Activated CD8-positive, alpha-beta T cell treated with anti-CD3 and anti-CD28 coated beads for 36 hours (primary cell): ENCODE measurements at regions not wholly inside any gene's neighbourhood (a gene's known extent, or its start where the extent isn't known, plus 50 kb on each side); places are given as distances from the start of the nearest gene placed in this dataset.
A peak's percentile ranks its signal among the peaks of the same experiment; 100 is the strongest.

Experiments used
- ATAC-seq: fragments of 200-7000 bp; cut with Tn5 transposase; one replicate; pipeline ENCODE4 v1.10.0; 2021; ENCODE audit warnings: mild to moderate bottlenecking, moderate library complexity
- CTCF ChIA-PET: fragments of 350-600 bp; sonication (Branson Sonifier 250); formaldehyde crosslinking; loops from one replicate; lab custom pipeline; 2021; ENCODE audit warnings: antibody characterized with exemption; lab: Charles Lee
- POLR2A ChIA-PET: fragments of 350-600 bp; sonication (Branson Sonifier 250); formaldehyde crosslinking; loops from one replicate; lab custom pipeline; 2021; ENCODE audit warnings: antibody characterized with exemption; lab: Charles Lee
- DNase-seq: peaks from one replicate; pipeline ENCODE4 v3.0.0-alpha.2; 2020
- H3K27ac Mint-ChIP-seq: one replicate; pipeline ENCODE4 v1.8.0; 2021; ENCODE audit warnings: mild to moderate bottlenecking, mixed read lengths
- H3K27me3 Mint-ChIP-seq: one replicate; pipeline ENCODE4 v1.8.0; 2021; ENCODE audit warnings: mixed read lengths
- H3K36me3 Mint-ChIP-seq: one replicate; pipeline ENCODE4 v1.8.0; 2021; ENCODE audit warnings: low read depth, mixed read lengths
- H3K4me1 Mint-ChIP-seq: one replicate; pipeline ENCODE4 v1.8.0; 2021; ENCODE audit warnings: low read depth, mixed read lengths
- H3K4me3 Mint-ChIP-seq: one replicate; pipeline ENCODE4 v1.8.0; 2021; ENCODE audit warnings: mild to moderate bottlenecking, moderate library complexity, mixed read lengths
- H3K9me3 Mint-ChIP-seq: one replicate; pipeline ENCODE4 v1.8.0; 2021; ENCODE audit warnings: mixed read lengths
- CTCF ChIP-seq: fragments of 200-600 bp; IDR thresholded peaks from one replicate; pipeline ENCODE4 v1.8.0; 2022; ENCODE audit warnings: antibody characterized with exemption, mild to moderate bottlenecking
- intact Hi-C: fragments of 100-400 bp; cut with micrococcal nuclease; formaldehyde crosslinking; loops from one replicate; pipeline ENCODE4 v1.10.0; 2022

- POLR2A ChIA-PET = interaction anchor here (0.6 kb wide), 1 partner anchor 457 kb away, joined by 3 read pairs; no protein-coding TSS in a partner anchor
- TF ChIP-seq CTCF = no peak
- CTCF ChIA-PET = no interaction called here
- intact Hi-C loops = no loop called here
- ATAC-seq (no peak), DNase-seq (no peak)
- Mint-ChIP-seq H3K27ac (no peak overlapping the region), H3K27me3 (peaks cover 1% of the 10 kb centered on the region), H3K9me3 (peaks cover 3% of the 10 kb centered on the region), H3K4me1 (no peaks in the 10 kb centered on the region), H3K36me3 (no peaks in the 10 kb centered on the region), H3K4me3 (no peak overlapping the region)
Observed at GRCh38 chr16:86209202-86209601, 301.1 kb upstream of the FOXF1 start.

DNA sequence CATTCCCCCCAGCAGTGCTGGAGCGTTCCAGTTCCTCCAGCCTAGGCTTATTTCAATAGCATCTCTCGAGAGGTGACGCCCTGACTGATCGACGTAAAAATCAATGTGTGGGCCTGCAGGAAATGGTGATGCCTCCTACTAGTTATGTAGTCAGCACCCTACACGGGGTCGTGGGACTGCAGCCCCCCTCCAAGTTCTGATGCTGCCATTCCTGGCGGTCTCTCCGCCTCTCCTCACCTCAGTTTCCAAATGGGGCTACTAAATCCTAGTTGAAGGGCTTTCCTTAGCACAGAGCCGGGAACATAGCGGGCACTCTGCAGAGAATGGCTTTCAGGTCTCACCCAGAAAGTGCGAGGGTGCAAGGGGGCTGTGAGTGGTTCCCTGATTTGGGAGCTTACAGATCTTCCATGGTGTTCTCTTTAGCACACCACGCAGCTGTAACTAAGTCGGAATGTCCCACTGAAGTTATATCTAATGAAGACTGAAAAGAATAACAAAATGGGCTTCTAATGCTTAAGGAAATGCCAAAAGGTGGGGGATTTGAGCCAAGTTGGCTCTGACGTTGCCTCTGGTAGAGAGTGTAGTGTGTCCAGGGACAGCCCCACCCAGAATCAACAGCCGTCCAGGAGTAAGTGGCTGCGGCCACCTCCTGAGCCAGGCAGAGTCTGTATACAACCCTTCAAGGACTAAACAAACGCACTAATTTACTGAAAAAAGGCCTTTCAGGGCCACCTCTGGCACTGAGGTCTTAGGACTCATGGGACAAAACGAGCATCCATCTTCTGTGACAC lies 299.7 kb upstream of the FOXF1 start:
- no peak overlapping the region for H3K27ac Mint-ChIP-seq
- no peaks in the 10 kb centered on the region for H3K36me3 Mint-ChIP-seq
- DNase-seq (no peak), ATAC-seq (no peak)
- TF ChIP-seq CTCF = no peak
- H3K9me3 Mint-ChIP-seq = peaks cover 3% of the 10 kb centered on the region
- no peaks in the 10 kb centered on the region for H3K4me1 Mint-ChIP-seq
- H3K27me3 Mint-ChIP-seq = peaks cover 2% of the 10 kb centered on the region
- ChIA-PET POLR2A (no interaction called here), CTCF (no interaction called here)
- intact Hi-C loops = no loop called here
- no peak overlapping the region for H3K4me3 Mint-ChIP-seq

- no peak for ATAC-seq
- ChIA-PET CTCF (no interaction called here), POLR2A (interaction anchor here (1.0 kb wide), 1 partner anchor 45 kb away, joined by 4 read pairs; no protein-coding TSS in a partner anchor)
- Mint-ChIP-seq H3K4me1 (no peaks in the 10 kb centered on the region), H3K9me3 (peaks cover 3% of the 10 kb centered on the region), H3K36me3 (no peaks in the 10 kb centered on the region), H3K4me3 (no peak overlapping the region), H3K27me3 (peaks cover 3% of the 10 kb centered on the region), H3K27ac (no peak overlapping the region)
- DNase-seq = no peak
- no peak for TF ChIP-seq CTCF
- intact Hi-C loops = no loop called here
Observed at GRCh38 chr16:86211265-86211664, 299.1 kb upstream of the FOXF1 start.

DNA sequence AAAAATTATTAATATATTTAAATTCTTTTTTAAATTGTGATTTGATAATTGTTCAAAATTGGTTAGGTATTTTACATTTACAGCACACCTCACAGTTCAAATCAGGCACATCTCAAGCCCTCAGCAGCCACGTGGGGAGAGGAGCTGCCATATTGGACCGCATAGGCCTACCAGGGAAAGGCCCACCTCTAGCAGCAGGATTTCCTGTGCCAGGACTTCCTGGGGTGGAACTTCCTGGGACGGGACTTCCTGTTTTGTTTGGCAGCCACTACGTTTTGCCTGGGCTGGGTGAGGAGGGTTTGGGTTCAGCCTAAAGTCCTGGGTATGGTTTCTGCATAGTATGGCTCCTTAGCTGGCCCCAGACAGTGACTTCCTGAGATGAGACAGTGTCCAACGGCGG lies 298.5 kb upstream of the FOXF1 start:
- Mint-ChIP-seq H3K4me3 (no peak overlapping the region), H3K9me3 (peaks cover 3% of the 10 kb centered on the region), H3K36me3 (no peaks in the 10 kb centered on the region), H3K27ac (no peak overlapping the region), H3K27me3 (peaks cover 3% of the 10 kb centered on the region), H3K4me1 (no peaks in the 10 kb centered on the region)
- ATAC-seq = no peak
- no peak for TF ChIP-seq CTCF
- intact Hi-C loops = no loop called here
- DNase-seq = peak; percentile 8
- ChIA-PET POLR2A (interaction anchor here (1.0 kb wide), 1 partner anchor 44 kb away, joined by 4 read pairs; no protein-coding TSS in a partner anchor), CTCF (no interaction called here)

DNA sequence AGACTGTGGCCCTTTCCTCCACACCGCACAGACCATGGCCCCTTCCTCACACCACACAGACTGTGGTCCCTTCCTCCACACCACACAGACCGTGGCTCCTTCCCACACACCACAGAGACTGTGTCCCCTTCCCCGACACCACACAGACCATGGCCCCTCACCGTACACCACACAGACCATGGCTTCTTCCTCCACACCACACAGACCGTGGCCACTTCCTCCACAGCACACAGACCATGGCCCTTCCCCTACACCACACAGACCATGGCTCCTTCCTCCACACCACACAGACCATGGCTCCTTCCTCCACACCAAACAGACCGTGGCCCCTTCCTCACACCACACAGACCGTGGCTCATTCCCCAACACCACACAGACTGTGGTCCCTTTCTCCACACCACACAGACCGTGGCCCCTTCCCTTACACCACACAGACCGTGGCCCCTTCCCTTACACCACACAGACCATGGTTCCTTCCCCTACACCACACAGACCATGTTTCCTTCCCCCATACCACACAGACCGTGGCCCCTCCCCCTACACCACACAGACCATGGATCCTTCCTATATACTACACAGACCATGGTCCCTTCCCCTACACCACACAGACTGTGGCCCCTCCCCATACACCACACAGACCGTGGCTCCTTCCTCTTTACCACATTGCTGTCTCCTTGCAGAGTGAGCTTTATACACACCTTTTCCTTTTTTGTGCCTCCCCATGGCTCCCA lies 297.5 kb upstream of the FOXF1 start:
- no peak overlapping the region for H3K27ac Mint-ChIP-seq

More for the DNA sequence above, 297.5 kb upstream of the FOXF1 start:
- Mint-ChIP-seq H3K27me3 (peaks cover 3% of the 10 kb centered on the region), H3K36me3 (no peaks in the 10 kb centered on the region), H3K9me3 (peaks cover 3% of the 10 kb centered on the region), H3K4me1 (no peaks in the 10 kb centered on the region), H3K4me3 (no peak overlapping the region)
- POLR2A ChIA-PET = no interaction called here
- ATAC-seq (no peak), DNase-seq (no peak)
- intact Hi-C loops = no loop called here
- CTCF ChIA-PET = no interaction called here
- TF ChIP-seq CTCF = no peak
